SK-N-DZ (cell line): ENCODE measurements at regions not wholly inside any gene's neighbourhood (a gene's known extent, or its start where the extent isn't known, plus 50 kb on each side); places are given as distances from the start of the nearest gene placed in this dataset.
A peak's percentile ranks its signal among the peaks of the same experiment; 100 is the strongest.
"Not testable (repeated sequence)": the region's sequence is repeated elsewhere in the genome, so short reads cannot be mapped to it uniquely, and the experiment has no call there.

Source experiments
- DNase-seq: peaks from one replicate; pipeline ENCODE4 v3.0.0-alpha.2; 2015; ENCODE audit warnings: low spot score

DNA sequence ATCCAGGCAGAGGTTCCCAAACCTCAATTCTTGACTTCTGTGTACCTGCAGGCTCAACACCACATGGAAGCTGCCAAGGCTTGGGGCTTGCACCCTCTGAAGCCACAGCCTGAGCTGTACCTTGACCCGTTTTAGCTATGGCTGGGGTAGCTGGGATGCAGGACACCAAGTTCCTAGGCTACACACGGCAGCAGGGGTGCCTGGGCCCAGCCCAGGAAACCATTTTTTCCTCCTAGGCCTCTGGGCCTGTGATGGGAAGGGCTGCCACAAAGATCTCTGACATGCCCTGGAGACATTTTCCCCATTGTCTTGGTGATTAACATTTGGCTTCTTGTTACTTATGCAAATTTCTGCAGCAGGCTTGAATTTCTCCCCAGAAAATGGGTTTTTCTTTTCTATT lies 180.6 kb upstream of the CFAP20DC start:
- not testable (repeated sequence) for DNase-seq

GRCh38 chr3:59213860-59214259 lies 164.0 kb upstream of the CFAP20DC start:
- no peak for DNase-seq

DNA sequence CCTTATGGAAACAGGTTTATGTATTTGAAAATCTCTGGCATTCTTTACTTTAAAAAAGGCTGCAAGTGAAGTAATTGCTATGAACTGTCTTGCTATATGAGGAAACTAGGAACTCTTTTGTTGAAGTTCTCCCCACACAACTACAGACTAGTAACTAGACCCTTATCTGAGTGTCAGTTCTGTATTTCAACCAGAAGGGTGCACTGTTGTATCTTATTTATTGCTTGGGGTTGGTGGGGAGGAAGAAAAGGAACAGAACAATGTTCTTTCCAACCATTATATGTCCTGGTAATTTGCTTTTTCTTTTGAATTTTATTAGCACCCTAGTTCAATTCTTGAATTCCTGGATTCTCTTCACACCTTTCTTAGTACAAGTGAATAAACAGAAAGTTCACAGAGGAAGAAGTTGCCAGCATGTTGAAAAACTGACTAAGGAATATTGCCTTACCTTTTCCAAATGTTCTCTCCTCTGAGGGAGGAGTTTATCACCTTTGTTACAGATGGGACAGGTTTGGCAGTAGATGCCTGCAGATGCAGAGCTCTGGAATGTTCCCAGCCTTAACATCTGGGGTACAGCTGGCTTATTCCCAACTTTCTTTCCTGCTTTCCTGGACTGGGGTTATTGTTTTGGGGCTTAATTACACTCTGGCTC lies 162.4 kb upstream of the CFAP20DC start:
- peak; percentile 58 for DNase-seq

DNA sequence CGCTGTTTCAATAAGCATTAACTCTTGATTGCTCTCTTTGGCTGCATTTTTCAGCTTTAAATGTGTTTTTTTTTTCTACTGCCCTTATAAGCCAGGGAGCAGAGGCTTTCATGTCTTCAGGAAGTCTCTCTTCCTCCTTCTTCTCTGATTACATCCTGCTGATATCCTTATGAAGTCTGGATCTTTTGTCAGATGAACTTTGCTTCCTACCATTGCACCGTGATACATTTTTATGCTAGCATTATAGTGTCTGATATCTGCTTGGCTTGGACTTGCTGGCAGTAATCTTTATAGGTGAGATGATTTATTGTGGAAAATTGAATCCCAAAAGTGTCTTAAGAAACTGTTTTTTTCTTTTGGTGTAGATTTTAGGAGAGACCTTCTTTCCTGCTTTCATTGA lies 160.4 kb upstream of the CFAP20DC start:
- no peak for DNase-seq

- DNase-seq = no peak
Measured at GRCh38 chr3:59192473-59192872, 142.6 kb upstream of the CFAP20DC start.

GRCh38 chr3:59191651-59192050 lies 141.8 kb upstream of the CFAP20DC start:
- DNase-seq = no peak

GRCh38 chr3:59189939-59190338 lies 140.1 kb upstream of the CFAP20DC start:
- DNase-seq = no peak

DNA sequence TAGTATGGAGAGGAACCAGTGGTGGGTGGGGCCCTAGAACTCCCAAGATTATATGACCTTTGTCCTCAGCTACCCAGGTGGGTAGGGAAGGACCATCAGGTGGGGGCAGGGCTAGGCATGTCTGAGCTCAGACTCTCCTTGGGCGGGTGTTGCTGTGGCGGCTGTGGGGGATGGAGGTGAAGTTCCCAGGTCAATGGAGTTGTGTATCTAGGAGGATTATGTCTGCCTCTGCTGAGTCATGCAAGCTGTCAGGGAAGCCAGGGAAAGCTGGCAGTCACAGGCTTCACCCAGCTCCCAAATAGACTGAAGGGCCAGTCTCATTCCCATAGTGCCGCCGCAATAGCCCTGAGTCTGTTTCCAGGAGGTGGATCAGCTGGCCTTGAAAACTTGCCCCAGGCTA lies 139.7 kb upstream of the CFAP20DC start:
- DNase-seq = no peak

GRCh38 chr3:59186725-59187124 lies 136.9 kb upstream of the CFAP20DC start:
- DNase-seq = no peak

DNA sequence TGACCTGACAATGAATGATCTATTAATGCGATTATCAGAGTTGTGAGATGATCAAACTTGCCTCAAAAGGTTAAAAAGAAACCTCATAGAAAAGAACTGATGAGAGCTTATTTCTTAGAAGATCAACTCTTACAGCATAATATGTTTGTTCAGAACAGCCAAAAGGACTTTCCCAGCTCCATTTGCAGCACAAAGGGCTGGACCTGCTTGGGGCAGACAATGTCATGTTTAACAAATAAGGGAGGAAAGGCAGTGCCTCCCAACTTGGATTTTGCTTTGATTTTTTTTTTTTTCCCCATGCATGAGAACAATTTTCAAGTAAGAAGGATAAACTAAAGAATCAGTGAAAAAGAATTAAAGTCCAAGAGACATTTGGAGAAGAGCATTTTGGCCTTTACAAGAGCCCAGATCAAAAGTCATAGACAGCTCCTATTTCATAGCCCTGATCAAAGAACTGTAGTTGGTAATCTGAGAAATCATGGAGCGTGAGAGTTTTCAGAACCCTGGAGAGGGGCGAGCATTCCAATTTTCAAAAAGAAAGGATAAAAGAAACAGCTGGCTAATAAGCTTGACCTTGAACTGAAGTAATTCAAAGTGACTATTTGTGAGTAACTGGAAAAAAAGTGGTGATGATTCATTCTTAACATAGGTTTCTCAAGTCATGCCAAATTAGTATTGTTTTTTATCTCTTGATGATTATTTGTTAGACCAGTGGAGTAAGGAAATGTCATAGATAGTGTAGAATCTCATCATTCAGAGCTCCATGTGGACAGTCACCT lies 136.0 kb upstream of the CFAP20DC start:
- DNase-seq = no peak

GRCh38 chr3:59180006-59180405 lies 130.2 kb upstream of the CFAP20DC start:
- no peak for DNase-seq

- DNase-seq = no peak
Measured at GRCh38 chr3:59178698-59179097, 128.9 kb upstream of the CFAP20DC start.

DNA sequence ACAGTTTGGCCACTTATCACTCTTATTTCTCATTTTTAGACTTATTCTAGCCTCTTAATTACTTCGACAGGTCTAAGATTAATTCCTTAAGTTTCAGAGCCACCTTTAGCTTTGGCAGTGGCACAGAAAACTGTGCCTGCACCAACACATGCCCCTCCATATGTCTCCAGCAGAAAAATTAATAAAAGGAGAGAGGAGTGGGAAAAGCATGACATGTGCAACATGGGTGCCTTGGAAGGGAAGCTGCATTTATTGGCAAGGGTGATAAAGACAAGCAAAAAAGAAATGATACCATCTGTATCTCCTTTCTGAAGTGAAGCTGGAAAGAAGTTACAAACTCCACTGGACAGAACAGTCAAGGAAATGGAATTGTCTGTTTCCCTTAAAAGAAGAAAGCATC lies 121.7 kb upstream of the CFAP20DC start:
- no peak for DNase-seq

- DNase-seq = not testable (repeated sequence)
Measured at GRCh38 chr3:59170166-59170565, 120.3 kb upstream of the CFAP20DC start.

- DNase-seq = no peak
Measured at GRCh38 chr3:59167756-59168155, 117.9 kb upstream of the CFAP20DC start.

DNA sequence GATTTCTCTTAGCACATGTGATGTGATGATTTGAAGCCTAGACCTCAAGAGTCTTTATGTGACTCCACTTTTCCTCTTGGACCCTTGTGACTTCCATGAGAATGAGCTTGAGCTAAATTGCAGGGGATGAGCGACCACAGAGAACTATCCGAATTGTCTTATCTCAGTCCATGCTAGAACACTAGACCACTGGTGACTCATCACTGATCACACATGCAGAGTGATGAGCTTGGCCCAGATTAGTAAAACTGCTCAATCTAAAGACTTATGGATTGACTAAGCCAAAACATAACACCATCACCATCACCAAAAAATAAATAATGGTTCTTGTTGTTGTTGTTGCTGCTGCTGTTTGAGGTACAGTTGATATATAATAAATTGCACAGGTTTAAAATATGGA lies 114.1 kb upstream of the CFAP20DC start:
- DNase-seq = no peak

GRCh38 chr3:59161048-59161447 lies 111.2 kb upstream of the CFAP20DC start:
- no peak for DNase-seq

DNA sequence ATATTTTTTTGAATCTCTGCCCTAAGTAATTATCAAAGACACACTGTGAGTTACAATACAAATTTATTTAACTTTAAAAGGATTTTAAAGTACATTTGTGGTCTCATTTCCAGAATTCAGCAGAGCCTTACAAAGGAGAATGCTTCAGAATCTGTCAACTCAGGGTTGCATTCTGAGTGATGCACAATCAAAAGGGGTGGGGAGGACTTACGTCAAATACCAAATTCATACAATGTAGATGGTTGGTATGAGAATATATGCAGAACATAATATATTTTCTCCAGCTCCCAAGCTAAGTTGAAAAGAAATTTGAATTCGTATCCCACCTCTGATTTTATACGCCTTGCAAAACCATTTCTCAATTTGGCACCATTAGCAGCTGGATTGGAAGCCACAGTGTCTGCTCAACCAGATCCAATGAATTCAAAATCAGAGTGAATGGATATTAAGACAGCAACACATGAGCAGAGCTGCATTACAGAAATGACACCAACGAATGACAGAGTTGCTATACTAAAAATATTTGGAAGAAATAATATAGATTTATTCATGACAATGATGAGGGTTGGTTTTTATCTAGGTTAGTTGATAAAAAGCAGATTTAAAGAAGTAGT lies 110.4 kb upstream of the CFAP20DC start:
- no peak for DNase-seq

DNA sequence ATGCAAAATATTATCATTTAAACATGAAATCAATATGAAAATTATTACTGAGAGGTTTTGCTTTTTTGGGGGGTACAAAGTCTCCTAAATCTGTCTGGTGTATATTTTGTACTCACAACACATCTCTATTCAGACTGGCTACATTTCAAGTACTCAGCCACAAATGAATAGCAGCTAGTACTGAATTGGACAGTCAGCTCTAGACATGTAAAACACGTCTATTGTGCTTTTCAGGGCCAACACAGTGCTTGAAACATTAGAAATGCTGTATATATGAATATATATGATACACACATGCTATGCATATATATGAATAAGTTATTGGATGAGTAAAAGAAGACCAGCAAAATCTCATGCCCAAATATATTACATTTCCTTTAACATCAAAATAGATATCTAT lies 103.8 kb upstream of the CFAP20DC start:
- no peak for DNase-seq

- DNase-seq = no peak
Measured at GRCh38 chr3:59152943-59153342, 103.1 kb upstream of the CFAP20DC start.

DNA sequence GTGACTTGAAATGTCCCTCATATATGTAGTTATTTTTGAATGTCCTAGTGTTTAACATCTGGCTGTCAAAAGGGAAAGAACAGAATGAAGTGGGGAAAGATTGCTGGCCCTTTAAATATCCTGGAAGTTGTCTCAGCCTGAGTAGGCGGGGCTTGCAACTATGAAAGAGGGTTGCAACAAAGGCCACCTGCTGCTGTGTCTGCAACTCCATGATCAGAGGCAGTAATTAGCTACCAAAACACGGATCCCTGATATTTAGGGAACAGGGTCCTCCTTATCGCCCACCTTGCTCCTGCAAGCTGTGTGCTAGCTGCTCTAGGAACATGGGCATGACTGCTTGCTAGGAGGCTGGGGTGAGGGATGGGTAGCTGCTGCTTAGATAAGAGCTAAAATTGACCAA lies 100.2 kb upstream of the CFAP20DC start:
- DNase-seq = no peak

- no peak for DNase-seq
Measured at GRCh38 chr3:59149166-59149565, 99.3 kb upstream of the CFAP20DC start.

GRCh38 chr3:59143447-59143846 lies 93.6 kb upstream of the CFAP20DC start:
- no peak for DNase-seq
